HepG2 (cell line): ENCODE measurements at regions not wholly inside any gene's neighbourhood (a gene's known extent, or its start where the extent isn't known, plus 50 kb on each side); places are given as distances from the start of the nearest gene placed in this dataset.

Source experiments
- AHR ChIP-seq: IDR thresholded peaks from 2 replicates; pipeline ENCODE4 v1.6.1; 2018; ENCODE audit warnings: missing genetic modification reagents, missing compliant biosample characterization
- MNT ChIP-seq: fragments of 450-650 bp; IDR thresholded peaks from 2 replicates; pipeline ENCODE4 v1.6.1; 2016
- MXD1 ChIP-seq: sonication (generic); formaldehyde crosslinking; IDR thresholded peaks from 2 replicates; pipeline ENCODE4 v1.4.0; 2020; ENCODE audit warnings: mild to moderate bottlenecking, missing genetic modification reagents
- NFKBIZ ChIP-seq: IDR thresholded peaks from 2 replicates; pipeline ENCODE4 v1.6.1; 2018; ENCODE audit warnings: missing genetic modification reagents, missing compliant biosample characterization
- RXRB ChIP-seq: IDR thresholded peaks from 2 replicates; pipeline ENCODE4 v1.6.1; 2016; ENCODE audit warnings: borderline replicate concordance, missing genetic modification reagents, missing compliant biosample characterization
- SNAPC4 ChIP-seq: sonication (generic); formaldehyde crosslinking; IDR thresholded peaks from 2 replicates; pipeline ENCODE4 v1.4.0; 2020; ENCODE audit warnings: mild to moderate bottlenecking, missing genetic modification reagents
- ZNF18 ChIP-seq: sonication (generic); formaldehyde crosslinking; IDR thresholded peaks from 2 replicates; pipeline ENCODE4 v1.8.0; 2022; ENCODE audit warnings: mild to moderate bottlenecking, missing genetic modification reagents; ENCODE audit not compliant: insufficient replicate concordance
- ZNF572 ChIP-seq: sonication (generic); formaldehyde crosslinking; IDR thresholded peaks from 2 replicates; pipeline ENCODE4 v1.5.1; 2020; ENCODE audit warnings: mild to moderate bottlenecking, missing genetic modification reagents
- ZXDC ChIP-seq: sonication (generic); formaldehyde crosslinking; IDR thresholded peaks from 2 replicates; pipeline ENCODE4 v1.5.0; 2020; ENCODE audit warnings: mild to moderate bottlenecking, missing genetic modification reagents

GRCh38 chr2:17245906-17246305, 272.3 kb downstream of the RAD51AP2 start (continued):
- TF ChIP-seq SNAPC4 (CRISPR knock-in tag) = no peak
- no peak for TF ChIP-seq AHR (CRISPR knock-in tag)
- TF ChIP-seq ZXDC = no peak
- TF ChIP-seq NFKBIZ = no peak
- TF ChIP-seq ZNF572 (CRISPR knock-in tag) = no peak
- TF ChIP-seq MXD1 (CRISPR knock-in tag) = no peak
- TF ChIP-seq RXRB (CRISPR knock-in tag) = no peak
- TF ChIP-seq ZNF18 = no peak
- no peak for TF ChIP-seq MNT
